SK-N-DZ (cell line): ENCODE measurements at regions not wholly inside any gene's neighbourhood (a gene's known extent, or its start where the extent isn't known, plus 50 kb on each side); places are given as distances from the start of the nearest gene placed in this dataset.
"Not testable (repeated sequence)": the region's sequence is repeated elsewhere in the genome, so short reads cannot be mapped to it uniquely, and the experiment has no call there.

ENCODE experiments used
- DNase-seq: peaks from one replicate; pipeline ENCODE4 v3.0.0-alpha.2; 2015; ENCODE audit warnings: low spot score

GRCh38 chr14:34381304-34381703 is 80.7 kb downstream of the SPTSSA start:
- DNase-seq = not testable (repeated sequence)

- DNase-seq = no peak
Measured at GRCh38 chr14:34380471-34380845, 81.6 kb downstream of the SPTSSA start.

GRCh38 chr14:34379816-34380470 is 82.1 kb downstream of the SPTSSA start:
- no peak for DNase-seq

- no peak for DNase-seq
Measured at GRCh38 chr14:34376649-34377267, 85.3 kb downstream of the SPTSSA start.

- DNase-seq = no peak
Measured at GRCh38 chr14:34374998-34375740, 86.9 kb downstream of the SPTSSA start.

- DNase-seq = no peak
Measured at GRCh38 chr14:34373191-34373590, 88.8 kb downstream of the SPTSSA start.

- no peak for DNase-seq
Measured at GRCh38 chr14:34372786-34373185, 89.3 kb downstream of the SPTSSA start.

- DNase-seq = no peak
Measured at GRCh38 chr14:34369648-34370030, 92.4 kb downstream of the SPTSSA start.

- no peak for DNase-seq
Measured at GRCh38 chr14:34368971-34369647, 92.9 kb downstream of the SPTSSA start.

GRCh38 chr14:34368115-34368970 is 93.7 kb downstream of the SPTSSA start:
- DNase-seq = no peak

- DNase-seq = no peak
Measured at GRCh38 chr14:34365309-34365915, 96.6 kb downstream of the SPTSSA start.

- no peak for DNase-seq
Measured at GRCh38 chr14:34364201-34364600, 97.8 kb downstream of the SPTSSA start.

- no peak for DNase-seq
Measured at GRCh38 chr14:34363733-34364134, 98.3 kb downstream of the SPTSSA start.

GRCh38 chr14:34362641-34363251 is 99.3 kb downstream of the SPTSSA start:
- DNase-seq = no peak

- DNase-seq = no peak
Measured at GRCh38 chr14:34361504-34362011, 100.5 kb downstream of the SPTSSA start.

GRCh38 chr14:34359420-34360117 is 102.5 kb downstream of the SPTSSA start:
- DNase-seq = no peak

GRCh38 chr14:34356264-34356654 is 105.8 kb downstream of the SPTSSA start:
- no peak for DNase-seq

- DNase-seq = no peak
Measured at GRCh38 chr14:34355584-34356263, 106.3 kb downstream of the SPTSSA start.

GRCh38 chr14:34354556-34354955 is 107.5 kb downstream of the SPTSSA start:
- no peak for DNase-seq
